Sigmoid colon (tissue), 3 donors: ENCODE measurements at regions not wholly inside any gene's neighbourhood (a gene's known extent, or its start where the extent isn't known, plus 50 kb on each side); places are given as distances from the start of the nearest gene placed in this dataset.

Experiments used
- CTCF ChIP-seq, 4 experiments: fragments of 450-650 bp in 3 of 4; fragments of 200-600 bp in 1 of 4; IDR thresholded peaks; one replicate each; pipeline ENCODE4 v1.5.1; 2016 to 2019; ENCODE audit warnings: antibody characterized with exemption in 4 of 4, mild to moderate bottlenecking in 3 of 4, moderate library complexity in 2 of 4
- POLR2A ChIP-seq, 2 donors: fragments of 450-650 bp; IDR thresholded peaks; one replicate each; pipeline ENCODE4 v1.6.1; 2016; ENCODE audit warnings: antibody characterized with exemption in 2 of 2, mild to moderate bottlenecking in 2 of 2, moderate library complexity in 2 of 2

- TF ChIP-seq CTCF (IDR thresholded peaks at IDR 0.05) (no peak), POLR2A (IDR thresholded peaks at IDR 0.05) (no peak)
These were observed 52.3 kb upstream of the MYOT start for GRCh38 chr5:137815202-137815990.
